Vagina (tissue), 2 donors: ENCODE measurements at regions not wholly inside any gene's neighbourhood (a gene's known extent, or its start where the extent isn't known, plus 50 kb on each side); places are given as distances from the start of the nearest gene placed in this dataset.

Experiments
- DNase-seq, 2 donors: peaks; one replicate each; pipeline ENCODE4 v3.0.0-alpha.2; 2017; ENCODE audit errors: extremely low spot score in 2 of 2
- H3K27ac ChIP-seq: fragments of 200-600 bp; sonication (generic); one replicate; pipeline ENCODE4 v1.5.1; 2019
- H3K27me3 ChIP-seq: fragments of 200-600 bp; sonication (generic); one replicate; pipeline ENCODE4 v1.5.1; 2019
- H3K36me3 ChIP-seq, 2 donors: fragments of 200-600 bp; sonication (generic); one replicate each; pipeline ENCODE4 v1.5.1; 2017 to 2019
- H3K4me1 ChIP-seq: fragments of 200-600 bp; sonication (generic); one replicate; pipeline ENCODE4 v1.5.1; 2019
- H3K4me3 ChIP-seq, 2 donors: fragments of 200-600 bp; sonication (generic); 1 replicate in 1 of 2; 2 replicates in 1 of 2; pipeline ENCODE4 v1.5.1; 2016 to 2019
- H3K9me3 ChIP-seq: fragments of 200-600 bp; sonication (generic); one replicate; pipeline ENCODE4 v1.5.1; 2019
- POLR2A ChIP-seq, 2 donors: fragments of 450-650 bp; IDR thresholded peaks; one replicate each; pipeline ENCODE4 v1.6.1; 2017; ENCODE audit warnings: antibody characterized with exemption in 2 of 2, mild to moderate bottlenecking in 2 of 2, moderate library complexity in 2 of 2
- POLR2AphosphoS5 ChIP-seq, 2 donors: sonication (generic); formaldehyde crosslinking; IDR thresholded peaks; one replicate each; pipeline ENCODE4 v1.9.0; 2017; ENCODE audit warnings: antibody characterized with exemption in 2 of 2, mild to moderate bottlenecking in 2 of 2, low read depth in 1 of 2; ENCODE audit not compliant: insufficient read depth in 1 of 2
- intact Hi-C: fragments of 100-400 bp; cut with DNase I; formaldehyde crosslinking; loops from one replicate; pipeline ENCODE4 v1.15.1; 2023
- TF ChIP-seq, protein P1 (sequence below), 3 experiments: fragments of 450-650 bp in 2 of 3; fragments of 200-600 bp in 1 of 3; sonication (generic) in 1 of 3; IDR thresholded peaks; one replicate each; pipeline ENCODE4 v1.5.1; 2017 to 2019; ENCODE audit warnings: antibody characterized with exemption in 3 of 3, mild to moderate bottlenecking in 2 of 3, moderate library complexity in 2 of 3

DNA sequence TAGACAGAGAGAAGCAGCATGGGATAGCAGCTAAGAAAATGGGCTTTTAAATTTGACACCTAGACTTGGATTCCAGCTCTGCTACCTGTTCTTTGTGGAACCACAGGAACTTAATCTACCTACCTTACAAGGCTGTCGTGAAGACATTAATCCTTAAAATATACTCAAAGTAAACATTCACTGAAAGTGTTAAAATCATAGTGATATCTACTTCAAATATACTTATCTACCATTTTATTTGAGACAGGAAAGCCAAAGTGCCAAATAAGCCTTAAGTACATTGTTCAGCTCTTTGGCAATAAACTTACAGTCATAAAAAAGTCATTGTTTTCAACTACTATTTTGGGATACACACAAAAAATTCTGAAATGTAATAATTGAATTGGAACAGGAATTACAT lies 295.0 kb upstream of the PITX2 start:
- Histone ChIP-seq H3K9me3 (no peaks in the 10 kb centered on the region), H3K4me3 (no peak overlapping the region), H3K27ac (no peak overlapping the region), H3K4me1 (no peaks in the 10 kb centered on the region), H3K36me3 (no peaks in the 10 kb centered on the region), H3K27me3 (no peaks in the 10 kb centered on the region)
- no peak for DNase-seq
- TF ChIP-seq POLR2A (IDR thresholded peaks at IDR 0.05) (no peak), POLR2AphosphoS5 (IDR thresholded peaks at IDR 0.05; ENCODE audit: insufficient read depth in 1 of 2, low read depth in 1 of 2) (no peak)
- TF ChIP-seq, protein P1, sequence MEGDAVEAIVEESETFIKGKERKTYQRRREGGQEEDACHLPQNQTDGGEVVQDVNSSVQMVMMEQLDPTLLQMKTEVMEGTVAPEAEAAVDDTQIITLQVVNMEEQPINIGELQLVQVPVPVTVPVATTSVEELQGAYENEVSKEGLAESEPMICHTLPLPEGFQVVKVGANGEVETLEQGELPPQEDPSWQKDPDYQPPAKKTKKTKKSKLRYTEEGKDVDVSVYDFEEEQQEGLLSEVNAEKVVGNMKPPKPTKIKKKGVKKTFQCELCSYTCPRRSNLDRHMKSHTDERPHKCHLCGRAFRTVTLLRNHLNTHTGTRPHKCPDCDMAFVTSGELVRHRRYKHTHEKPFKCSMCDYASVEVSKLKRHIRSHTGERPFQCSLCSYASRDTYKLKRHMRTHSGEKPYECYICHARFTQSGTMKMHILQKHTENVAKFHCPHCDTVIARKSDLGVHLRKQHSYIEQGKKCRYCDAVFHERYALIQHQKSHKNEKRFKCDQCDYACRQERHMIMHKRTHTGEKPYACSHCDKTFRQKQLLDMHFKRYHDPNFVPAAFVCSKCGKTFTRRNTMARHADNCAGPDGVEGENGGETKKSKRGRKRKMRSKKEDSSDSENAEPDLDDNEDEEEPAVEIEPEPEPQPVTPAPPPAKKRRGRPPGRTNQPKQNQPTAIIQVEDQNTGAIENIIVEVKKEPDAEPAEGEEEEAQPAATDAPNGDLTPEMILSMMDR (IDR thresholded peaks at IDR 0.05): no peak
- intact Hi-C loops: no loop called here

DNA sequence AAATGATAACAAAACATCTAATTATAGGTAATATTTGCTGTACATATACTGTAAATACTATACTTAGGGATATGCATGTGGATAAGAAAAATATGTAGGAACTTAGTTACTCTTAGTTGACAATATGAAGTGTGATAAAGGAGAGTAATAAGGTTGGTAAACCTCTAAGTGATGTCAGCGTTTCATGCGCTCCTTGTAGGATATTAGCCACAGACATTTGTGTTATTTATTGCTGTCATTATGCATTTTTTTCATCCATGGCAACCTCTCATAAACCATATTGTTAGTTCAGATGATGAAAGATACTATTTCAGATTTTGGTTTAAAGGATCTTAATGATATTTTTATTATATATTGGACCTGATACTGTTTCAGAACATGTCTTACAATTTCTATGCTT lies 298.1 kb upstream of the PITX2 start:
- TF ChIP-seq, protein P1 (IDR thresholded peaks at IDR 0.05): no peak
- H3K4me1 ChIP-seq: no peaks in the 10 kb centered on the region
- no peak for DNase-seq
- H3K27me3 ChIP-seq: no peaks in the 10 kb centered on the region
- H3K27ac ChIP-seq: no peak overlapping the region
- no peaks in the 10 kb centered on the region for H3K9me3 ChIP-seq
- intact Hi-C loops: no loop called here
- no peak overlapping the region for H3K4me3 ChIP-seq
- no peaks in the 10 kb centered on the region for H3K36me3 ChIP-seq

DNA sequence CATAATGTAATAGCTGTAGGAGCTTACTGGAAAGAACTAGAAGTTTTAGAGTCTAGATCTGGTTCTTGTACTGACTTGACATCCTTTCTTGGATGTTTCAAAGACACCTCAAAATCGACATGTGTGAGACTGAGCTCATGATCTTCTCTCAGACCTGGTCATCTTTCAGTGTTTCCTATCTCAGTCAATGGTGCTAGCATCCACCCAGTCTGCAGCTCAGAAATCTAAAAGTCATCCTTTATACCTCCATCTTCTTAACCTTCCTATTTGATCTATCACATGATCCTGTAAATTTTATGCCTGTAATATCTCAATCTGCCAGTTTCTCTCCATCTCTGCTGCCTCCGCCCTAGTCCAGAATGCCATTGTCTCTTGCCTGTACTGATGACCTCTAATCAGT lies 301.9 kb upstream of the PITX2 start:
- Histone ChIP-seq H3K27ac (no peak overlapping the region), H3K36me3 (no peaks in the 10 kb centered on the region), H3K4me1 (no peaks in the 10 kb centered on the region), H3K27me3 (no peaks in the 10 kb centered on the region), H3K9me3 (no peaks in the 10 kb centered on the region), H3K4me3 (no peak overlapping the region)
- DNase-seq: no peak
- TF ChIP-seq, protein P1 (IDR thresholded peaks at IDR 0.05): no peak
- TF ChIP-seq POLR2AphosphoS5 (IDR thresholded peaks at IDR 0.05; ENCODE audit: insufficient read depth in 1 of 2, low read depth in 1 of 2) (no peak), POLR2A (IDR thresholded peaks at IDR 0.05) (no peak)
- intact Hi-C loops: no loop called here

DNA sequence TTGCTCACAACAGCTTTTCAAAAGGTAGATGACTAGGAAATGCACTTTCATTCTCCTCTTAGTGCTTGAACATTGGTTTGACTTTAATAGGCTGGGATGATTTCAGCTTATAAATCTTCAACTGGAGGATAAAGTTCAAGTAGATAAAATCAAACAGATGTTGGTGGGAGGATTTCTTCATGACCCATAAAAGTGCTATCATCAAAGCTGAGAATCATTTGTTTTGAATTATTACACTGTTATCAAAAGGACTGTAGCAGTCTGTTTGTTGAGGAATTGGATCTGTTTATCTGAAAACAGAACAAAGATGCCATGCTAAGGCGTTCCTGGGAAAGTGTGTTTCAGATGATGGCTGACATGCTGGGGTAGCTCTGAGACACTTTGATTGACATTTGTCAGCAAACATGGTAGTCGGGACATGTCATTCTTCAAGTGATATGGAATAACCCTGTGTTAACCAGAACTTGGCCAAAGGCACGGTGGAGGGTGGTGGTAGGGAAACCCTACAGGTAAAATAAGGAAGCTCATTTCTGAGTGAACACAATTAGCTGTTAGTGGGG lies 304.0 kb upstream of the PITX2 start:
- no peaks in the 10 kb centered on the region for H3K4me1 ChIP-seq
- no peaks in the 10 kb centered on the region for H3K9me3 ChIP-seq
- H3K36me3 ChIP-seq: no peaks in the 10 kb centered on the region
- H3K27me3 ChIP-seq: no peaks in the 10 kb centered on the region
- intact Hi-C loops: no loop called here
- no peak overlapping the region for H3K4me3 ChIP-seq
- TF ChIP-seq POLR2A (IDR thresholded peaks at IDR 0.05) (no peak), POLR2AphosphoS5 (IDR thresholded peaks at IDR 0.05; ENCODE audit: insufficient read depth in 1 of 2, low read depth in 1 of 2) (no peak)
- TF ChIP-seq, protein P1 (IDR thresholded peaks at IDR 0.05): no peak
- no peak for DNase-seq
- H3K27ac ChIP-seq: no peak overlapping the region

DNA sequence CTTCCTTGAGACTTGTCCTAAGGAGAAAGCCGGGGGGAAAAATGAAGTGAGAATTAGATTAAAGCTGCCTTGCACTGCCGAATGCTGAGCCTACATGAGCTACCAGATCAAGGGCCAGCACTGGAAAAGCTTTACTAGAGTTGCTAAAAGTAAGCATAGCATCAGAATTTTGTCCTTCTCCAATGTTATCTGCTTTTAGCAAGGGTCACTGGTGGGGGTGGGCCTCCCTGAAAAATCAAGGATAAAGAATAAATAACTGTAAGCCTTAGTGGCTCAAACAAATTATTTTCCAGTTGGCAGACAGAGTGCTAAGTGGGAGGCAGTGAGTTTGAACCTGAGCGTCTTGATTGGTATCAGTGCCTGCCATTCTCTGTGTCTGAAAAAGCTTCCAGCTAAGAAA lies 310.5 kb upstream of the PITX2 start:
- intact Hi-C loops: no loop called here
- Histone ChIP-seq H3K36me3 (no peaks in the 10 kb centered on the region), H3K27ac (no peak overlapping the region), H3K4me1 (no peaks in the 10 kb centered on the region), H3K9me3 (no peaks in the 10 kb centered on the region), H3K4me3 (no peak overlapping the region), H3K27me3 (no peaks in the 10 kb centered on the region)
- TF ChIP-seq POLR2AphosphoS5 (IDR thresholded peaks at IDR 0.05; ENCODE audit: insufficient read depth in 1 of 2, low read depth in 1 of 2): no peak
- TF ChIP-seq, protein P1 (IDR thresholded peaks at IDR 0.05): no peak
- TF ChIP-seq POLR2A (IDR thresholded peaks at IDR 0.05): no peak
- DNase-seq: no peak
